ENCODE measurements at regions not wholly inside any gene's neighbourhood (a gene's known extent, or its start where the extent isn't known, plus 50 kb on each side); places are given as distances from the start of the nearest gene placed in this dataset.

DNA sequence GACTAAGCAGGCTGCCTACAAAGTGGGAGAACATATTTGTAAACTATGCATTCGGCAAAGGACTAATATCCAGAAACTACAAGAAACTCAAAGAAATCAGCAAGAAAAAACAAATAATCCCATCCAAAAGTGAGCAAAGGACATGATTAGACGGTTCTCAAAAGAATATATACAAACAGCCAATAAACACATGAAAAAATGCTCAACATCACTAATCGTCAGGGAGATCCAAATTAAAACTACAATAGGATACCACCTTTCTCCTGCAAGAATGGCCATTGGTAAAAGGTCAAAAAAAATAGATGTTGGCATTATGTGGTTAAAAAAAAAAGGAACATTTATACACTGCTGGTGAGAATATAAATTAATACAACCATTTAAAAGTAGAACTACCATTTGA is 259.6 kb upstream of the SLITRK3 start:
- H3K4me1 ChIP-seq (ENCODE audit: control insufficient read depth in 1 of 2, extremely low read depth in 1 of 2, insufficient read depth in 2 of 2, low read length in 2 of 2) = no peaks in the 10 kb centered on the region
- Mint-ChIP-seq H3K27ac (no peak overlapping the region), H3K36me3 (no peaks in the 10 kb centered on the region), H3K27me3 (no peaks in the 10 kb centered on the region), H3K4me1 (no peaks in the 10 kb centered on the region), H3K4me3 (no peak overlapping the region), H3K9me3 (peaks cover 6 to 27% (median 9%) of the 10 kb centered on the region in 3 donors)
- ATAC-seq (replicated peaks in 1 of 4) (no peak), DNase-seq (no peak)
- POLR2A ChIA-PET = no interaction called here
- H3K36me3 ChIP-seq (ENCODE audit: control insufficient read depth in 2 of 2, extremely low read depth in 1 of 2, insufficient read depth in 1 of 2, low read length in 1 of 2) = no peaks in the 10 kb centered on the region
- 100% methylated on average over 1 of the region's 3 CpGs for WGBS (ENCODE audit: insufficient coverage)
- no peak overlapping the region for H3K27ac ChIP-seq (ENCODE audit: low read length)
- no peak overlapping the region for H3K4me3 ChIP-seq (ENCODE audit: control insufficient read depth in 1 of 2, extremely low read depth in 1 of 2, low read length in 1 of 2)
- CTCF ChIA-PET = no interaction called here
- no peaks in the 10 kb centered on the region for H3K9me3 ChIP-seq
- no peaks in the 10 kb centered on the region for H3K27me3 ChIP-seq (replicated peaks in 1 of 2; ENCODE audit: control insufficient read depth in 2 of 2, extremely low read depth in 1 of 2, insufficient read depth in 2 of 2, low read length in 1 of 2)

GRCh38 chr3:165455360-165455759 is 259.2 kb upstream of the SLITRK3 start:
- POLR2A ChIA-PET = no interaction called here
- Mint-ChIP-seq H3K9me3 (peaks cover 5 to 27% (median 9%) of the 10 kb centered on the region in 3 donors), H3K4me3 (no peak overlapping the region), H3K27me3 (no peaks in the 10 kb centered on the region), H3K36me3 (no peaks in the 10 kb centered on the region), H3K27ac (no peak overlapping the region), H3K4me1 (no peaks in the 10 kb centered on the region)
- no peak overlapping the region for H3K4me3 ChIP-seq (ENCODE audit: control insufficient read depth in 1 of 2, extremely low read depth in 1 of 2, low read length in 1 of 2)
- no peaks in the 10 kb centered on the region for H3K9me3 ChIP-seq
- WGBS (ENCODE audit: insufficient coverage) = no CpG with 5 or more reads among the region's 2 CpGs
- no peaks in the 10 kb centered on the region for H3K27me3 ChIP-seq (replicated peaks in 1 of 2; ENCODE audit: control insufficient read depth in 2 of 2, extremely low read depth in 1 of 2, insufficient read depth in 2 of 2, low read length in 1 of 2)
- no peak for DNase-seq
- H3K27ac ChIP-seq (ENCODE audit: low read length) = no peak overlapping the region
- no peak for ATAC-seq (replicated peaks in 1 of 4)
- CTCF ChIA-PET = no interaction called here
- no peaks in the 10 kb centered on the region for H3K36me3 ChIP-seq (ENCODE audit: control insufficient read depth in 2 of 2, extremely low read depth in 1 of 2, insufficient read depth in 1 of 2, low read length in 1 of 2)
- no peaks in the 10 kb centered on the region for H3K4me1 ChIP-seq (ENCODE audit: control insufficient read depth in 1 of 2, extremely low read depth in 1 of 2, insufficient read depth in 2 of 2, low read length in 2 of 2)

- Mint-ChIP-seq H3K4me1 (no peaks in the 10 kb centered on the region), H3K27me3 (no peaks in the 10 kb centered on the region), H3K27ac (no peak overlapping the region), H3K36me3 (no peaks in the 10 kb centered on the region), H3K9me3 (peaks cover 7 to 34% (median 12%) of the 10 kb centered on the region in 3 donors), H3K4me3 (no peak overlapping the region)
- ATAC-seq (replicated peaks in 1 of 4) (no peak), DNase-seq (no peak)
- no peak overlapping the region for H3K4me3 ChIP-seq (ENCODE audit: control insufficient read depth in 1 of 2, extremely low read depth in 1 of 2, low read length in 1 of 2)
- POLR2A ChIA-PET = no interaction called here
- H3K9me3 ChIP-seq = no peaks in the 10 kb centered on the region
- H3K27ac ChIP-seq (ENCODE audit: low read length) = no peak overlapping the region
- no peaks in the 10 kb centered on the region for H3K4me1 ChIP-seq (ENCODE audit: control insufficient read depth in 1 of 2, extremely low read depth in 1 of 2, insufficient read depth in 2 of 2, low read length in 2 of 2)
- 72% methylated on average over 2 of the region's 4 CpGs for WGBS (ENCODE audit: insufficient coverage)
- CTCF ChIA-PET = interaction anchor here in 1 of 2 donors (0.7 kb wide), 1 partner anchor 181 kb away, joined by 3 read pairs; no protein-coding TSS in a partner anchor
- H3K27me3 ChIP-seq (replicated peaks in 1 of 2; ENCODE audit: control insufficient read depth in 2 of 2, extremely low read depth in 1 of 2, insufficient read depth in 2 of 2, low read length in 1 of 2) = no peaks in the 10 kb centered on the region
- H3K36me3 ChIP-seq (ENCODE audit: control insufficient read depth in 2 of 2, extremely low read depth in 1 of 2, insufficient read depth in 1 of 2, low read length in 1 of 2) = no peaks in the 10 kb centered on the region
Measured at GRCh38 chr3:165451371-165452070, 255.3 kb upstream of the SLITRK3 start.

- no peak overlapping the region for H3K4me3 Mint-ChIP-seq
- ATAC-seq (replicated peaks in 1 of 4) (no peak), DNase-seq (no peak)
- no peaks in the 10 kb centered on the region for H3K4me1 Mint-ChIP-seq
- CTCF ChIA-PET = no interaction called here
- H3K36me3 ChIP-seq (ENCODE audit: control insufficient read depth in 2 of 2, extremely low read depth in 1 of 2, insufficient read depth in 1 of 2, low read length in 1 of 2) = no peaks in the 10 kb centered on the region
- no peak overlapping the region for H3K4me3 ChIP-seq (ENCODE audit: control insufficient read depth in 1 of 2, extremely low read depth in 1 of 2, low read length in 1 of 2)
- H3K4me1 ChIP-seq (ENCODE audit: control insufficient read depth in 1 of 2, extremely low read depth in 1 of 2, insufficient read depth in 2 of 2, low read length in 2 of 2) = no peaks in the 10 kb centered on the region
- H3K27me3 ChIP-seq (replicated peaks in 1 of 2; ENCODE audit: control insufficient read depth in 2 of 2, extremely low read depth in 1 of 2, insufficient read depth in 2 of 2, low read length in 1 of 2) = no peaks in the 10 kb centered on the region
- no peaks in the 10 kb centered on the region for H3K36me3 Mint-ChIP-seq
- POLR2A ChIA-PET = no interaction called here
- peaks cover 3 to 8% (median 5%) of the 10 kb centered on the region in 3 donors for H3K9me3 Mint-ChIP-seq
- H3K27me3 Mint-ChIP-seq = no peaks in the 10 kb centered on the region
- H3K27ac Mint-ChIP-seq = no peak overlapping the region
- peaks cover 2% of the 10 kb centered on the region for H3K9me3 ChIP-seq
- no peak overlapping the region for H3K27ac ChIP-seq (ENCODE audit: low read length)
- WGBS (ENCODE audit: insufficient coverage) = 70% methylated on average over 2 of the region's 3 CpGs
Measured at GRCh38 chr3:165446555-165446954, 250.4 kb upstream of the SLITRK3 start.

- POLR2A ChIA-PET = no interaction called here
- no peak for ATAC-seq (replicated peaks in 1 of 4)
- Histone ChIP-seq H3K27ac (ENCODE audit: low read length) (no peak overlapping the region), H3K36me3 (ENCODE audit: control insufficient read depth in 2 of 2, extremely low read depth in 1 of 2, insufficient read depth in 1 of 2, low read length in 1 of 2) (no peaks in the 10 kb centered on the region), H3K4me1 (ENCODE audit: control insufficient read depth in 1 of 2, extremely low read depth in 1 of 2, insufficient read depth in 2 of 2, low read length in 2 of 2) (no peaks in the 10 kb centered on the region), H3K27me3 (replicated peaks in 1 of 2; ENCODE audit: control insufficient read depth in 2 of 2, extremely low read depth in 1 of 2, insufficient read depth in 2 of 2, low read length in 1 of 2) (no peaks in the 10 kb centered on the region), H3K4me3 (ENCODE audit: control insufficient read depth in 1 of 2, extremely low read depth in 1 of 2, low read length in 1 of 2) (no peak overlapping the region), H3K9me3 (peaks cover 4% of the 10 kb centered on the region)
- H3K27me3 Mint-ChIP-seq = no peaks in the 10 kb centered on the region
- no peaks in the 10 kb centered on the region for H3K4me1 Mint-ChIP-seq
- H3K4me3 Mint-ChIP-seq = no peak overlapping the region
- H3K36me3 Mint-ChIP-seq = no peaks in the 10 kb centered on the region
- DNase-seq = no peak
- no peak overlapping the region for H3K27ac Mint-ChIP-seq
- H3K9me3 Mint-ChIP-seq = peaks cover 3 to 8% (median 7%) of the 10 kb centered on the region in 3 donors
- WGBS (ENCODE audit: insufficient coverage) = 89% methylated on average over 2 of the region's 4 CpGs
- CTCF ChIA-PET = no interaction called here
Measured at GRCh38 chr3:165444745-165445144, 248.6 kb upstream of the SLITRK3 start.

- Mint-ChIP-seq H3K4me3 (no peak overlapping the region), H3K9me3 (peaks cover 7 to 10% (median 7%) of the 10 kb centered on the region in 3 donors), H3K36me3 (no peaks in the 10 kb centered on the region), H3K4me1 (no peaks in the 10 kb centered on the region), H3K27ac (no peak overlapping the region), H3K27me3 (no peaks in the 10 kb centered on the region)
- H3K27me3 ChIP-seq (replicated peaks in 1 of 2; ENCODE audit: control insufficient read depth in 2 of 2, extremely low read depth in 1 of 2, insufficient read depth in 2 of 2, low read length in 1 of 2) = no peaks in the 10 kb centered on the region
- ChIA-PET CTCF (interaction anchor here in 1 of 2 donors (0.5 to 0.6 kb wide), 2 partner anchors 8 to 285 kb away, joined by 4 read pairs; no protein-coding TSS in a partner anchor), POLR2A (no interaction called here)
- ATAC-seq (replicated peaks in 1 of 4) (no peak), DNase-seq (no peak)
- H3K36me3 ChIP-seq (ENCODE audit: control insufficient read depth in 2 of 2, extremely low read depth in 1 of 2, insufficient read depth in 1 of 2, low read length in 1 of 2) = no peaks in the 10 kb centered on the region
- H3K9me3 ChIP-seq = peaks cover 5% of the 10 kb centered on the region
- no peak overlapping the region for H3K27ac ChIP-seq (ENCODE audit: low read length)
- no peak overlapping the region for H3K4me3 ChIP-seq (ENCODE audit: control insufficient read depth in 1 of 2, extremely low read depth in 1 of 2, low read length in 1 of 2)
- no peaks in the 10 kb centered on the region for H3K4me1 ChIP-seq (ENCODE audit: control insufficient read depth in 1 of 2, extremely low read depth in 1 of 2, insufficient read depth in 2 of 2, low read length in 2 of 2)
- no CpG with 5 or more reads among the region's 1 CpG for WGBS (ENCODE audit: insufficient coverage)
Measured at GRCh38 chr3:165443664-165444063, 247.5 kb upstream of the SLITRK3 start.

- Mint-ChIP-seq H3K9me3 (peaks cover 3 to 14% (median 7%) of the 10 kb centered on the region in 3 donors), H3K36me3 (no peaks in the 10 kb centered on the region), H3K4me1 (no peaks in the 10 kb centered on the region), H3K27ac (no peak overlapping the region), H3K27me3 (no peaks in the 10 kb centered on the region), H3K4me3 (no peak overlapping the region)
- Histone ChIP-seq H3K9me3 (peaks cover 5% of the 10 kb centered on the region), H3K4me3 (ENCODE audit: control insufficient read depth in 1 of 2, extremely low read depth in 1 of 2, low read length in 1 of 2) (no peak overlapping the region), H3K36me3 (ENCODE audit: control insufficient read depth in 2 of 2, extremely low read depth in 1 of 2, insufficient read depth in 1 of 2, low read length in 1 of 2) (no peaks in the 10 kb centered on the region), H3K27me3 (replicated peaks in 1 of 2; ENCODE audit: control insufficient read depth in 2 of 2, extremely low read depth in 1 of 2, insufficient read depth in 2 of 2, low read length in 1 of 2) (no peaks in the 10 kb centered on the region), H3K27ac (ENCODE audit: low read length) (no peak overlapping the region), H3K4me1 (ENCODE audit: control insufficient read depth in 1 of 2, extremely low read depth in 1 of 2, insufficient read depth in 2 of 2, low read length in 2 of 2) (no peaks in the 10 kb centered on the region)
- ATAC-seq (replicated peaks in 1 of 4) = no peak
- no peak for DNase-seq
- ChIA-PET POLR2A (no interaction called here), CTCF (no interaction called here)
Measured at GRCh38 chr3:165442061-165442460, 245.9 kb upstream of the SLITRK3 start.

All from T-cell (primary cell).